ENCODE measurements at regions not wholly inside any gene's neighbourhood (a gene's known extent, or its start where the extent isn't known, plus 50 kb on each side); places are given as distances from the start of the nearest gene placed in this dataset.

DNA sequence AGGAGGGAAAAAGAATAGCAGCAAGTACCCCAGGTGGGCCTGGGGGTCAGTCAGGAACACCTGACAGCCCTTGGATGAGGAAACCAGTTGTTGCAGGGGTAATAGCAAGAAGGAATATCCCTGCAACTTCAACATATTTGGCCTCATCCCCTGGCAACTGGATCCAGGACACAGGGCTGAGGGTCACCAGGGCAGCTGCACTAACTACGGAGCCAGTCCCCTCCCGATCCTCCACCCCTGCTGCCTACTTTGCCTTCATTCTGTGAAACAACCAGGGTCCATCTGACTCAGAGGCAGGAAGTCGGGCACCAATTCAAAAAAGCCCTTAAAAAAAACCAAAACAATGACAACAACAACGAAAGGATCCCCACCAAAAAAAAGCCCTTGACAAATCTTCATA lies 52.9 kb downstream of the FRMPD3 start:
- Histone ChIP-seq H3K27ac (ENCODE audit: control insufficient read depth, insufficient read depth) (no peak overlapping the region), H3K9ac (ENCODE audit: control insufficient read depth, insufficient read depth, low read length) (no peak overlapping the region), H3K36me3 (ENCODE audit: control insufficient read depth in 2 of 2, insufficient read depth in 2 of 2, low read length in 1 of 2) (no peaks in the 10 kb centered on the region), H2AFZ (ENCODE audit: control insufficient read depth, low read depth, low read length) (no peak overlapping the region), H3K4me1 (ENCODE audit: control insufficient read depth, insufficient read depth, low read length) (no peaks in the 10 kb centered on the region), H3K4me3 (no peak overlapping the region), H4K20me1 (ENCODE audit: control insufficient read depth, insufficient read depth) (no peaks in the 10 kb centered on the region), H3K9me3 (replicated peaks; ENCODE audit: control insufficient read depth, insufficient read depth, low read length) (no peaks in the 10 kb centered on the region), H3K79me2 (ENCODE audit: control insufficient read depth, insufficient read depth, low read length) (no peaks in the 10 kb centered on the region), H3K4me2 (ENCODE audit: control insufficient read depth, insufficient read depth) (no peak overlapping the region), H3K27me3 (replicated peaks in 1 of 2; ENCODE audit: control insufficient read depth in 2 of 2, insufficient read depth in 2 of 2, low read length in 1 of 2) (no peaks in the 10 kb centered on the region)
- 36% methylated on average over 4 of the region's 4 CpGs for WGBS (ENCODE audit: insufficient coverage, insufficient replicate concordance, low lambda C conversion rate, missing lambda C conversion rate)
- BruUV-seq (replicated peaks): no TSS peak
- FAIRE-seq: no peak
- ChIA-PET CTCF (no interaction called here), RAD21 (ENCODE audit: unreplicated experiment) (no interaction called here), POLR2A (no interaction called here), SMC1A (ENCODE audit: uncharacterized antibody, unreplicated experiment) (no interaction called here)
- no peak for ATAC-seq
- intact Hi-C loops (cut with micrococcal nuclease; ENCODE audit: unreplicated experiment) (no loop called here), in situ Hi-C loops (cut with MboI) (no loop called here)
- no peak for DNase-seq (ENCODE audit: low read depth, low spot score)
- TF ChIP-seq PML (IDR thresholded peaks at IDR 0.05; ENCODE audit: low read length) (no peak), JUND (IDR thresholded peaks at IDR 0.05; ENCODE audit: low read depth, low read length) (no peak), NR2F1 (conservative IDR thresholded peaks at IDR 0.05) (no peak), TAF1 (IDR thresholded peaks at IDR 0.05; ENCODE audit: borderline replicate concordance, low read depth, low read length) (no peak), E2F4 (IDR thresholded peaks at IDR 0.05; ENCODE audit: low read depth, low read length) (no peak), SPI1 (IDR thresholded peaks at IDR 0.05; ENCODE audit: borderline replicate concordance, insufficient read depth, low read depth, low read length) (no peak), YY1 (IDR thresholded peaks at IDR 0.05; ENCODE audit: low read depth, low read length) (no peak), RBBP5 (conservative IDR thresholded peaks at IDR 0.05) (no peak), MYB (IDR thresholded peaks at IDR 0.05; ENCODE audit: borderline replicate concordance, low read depth, low read length) (no peak), PRDM15 (CRISPR knock-in tag; IDR thresholded peaks at IDR 0.05) (no peak), ZNF24 (IDR thresholded peaks at IDR 0.05) (no peak), RFX5 (IDR thresholded peaks at IDR 0.05; ENCODE audit: low read depth, low read length) (no peak), SREBF2 (IDR thresholded peaks at IDR 0.05; ENCODE audit: low read length) (no peak)
- TF ChIP-seq, protein P1, sequence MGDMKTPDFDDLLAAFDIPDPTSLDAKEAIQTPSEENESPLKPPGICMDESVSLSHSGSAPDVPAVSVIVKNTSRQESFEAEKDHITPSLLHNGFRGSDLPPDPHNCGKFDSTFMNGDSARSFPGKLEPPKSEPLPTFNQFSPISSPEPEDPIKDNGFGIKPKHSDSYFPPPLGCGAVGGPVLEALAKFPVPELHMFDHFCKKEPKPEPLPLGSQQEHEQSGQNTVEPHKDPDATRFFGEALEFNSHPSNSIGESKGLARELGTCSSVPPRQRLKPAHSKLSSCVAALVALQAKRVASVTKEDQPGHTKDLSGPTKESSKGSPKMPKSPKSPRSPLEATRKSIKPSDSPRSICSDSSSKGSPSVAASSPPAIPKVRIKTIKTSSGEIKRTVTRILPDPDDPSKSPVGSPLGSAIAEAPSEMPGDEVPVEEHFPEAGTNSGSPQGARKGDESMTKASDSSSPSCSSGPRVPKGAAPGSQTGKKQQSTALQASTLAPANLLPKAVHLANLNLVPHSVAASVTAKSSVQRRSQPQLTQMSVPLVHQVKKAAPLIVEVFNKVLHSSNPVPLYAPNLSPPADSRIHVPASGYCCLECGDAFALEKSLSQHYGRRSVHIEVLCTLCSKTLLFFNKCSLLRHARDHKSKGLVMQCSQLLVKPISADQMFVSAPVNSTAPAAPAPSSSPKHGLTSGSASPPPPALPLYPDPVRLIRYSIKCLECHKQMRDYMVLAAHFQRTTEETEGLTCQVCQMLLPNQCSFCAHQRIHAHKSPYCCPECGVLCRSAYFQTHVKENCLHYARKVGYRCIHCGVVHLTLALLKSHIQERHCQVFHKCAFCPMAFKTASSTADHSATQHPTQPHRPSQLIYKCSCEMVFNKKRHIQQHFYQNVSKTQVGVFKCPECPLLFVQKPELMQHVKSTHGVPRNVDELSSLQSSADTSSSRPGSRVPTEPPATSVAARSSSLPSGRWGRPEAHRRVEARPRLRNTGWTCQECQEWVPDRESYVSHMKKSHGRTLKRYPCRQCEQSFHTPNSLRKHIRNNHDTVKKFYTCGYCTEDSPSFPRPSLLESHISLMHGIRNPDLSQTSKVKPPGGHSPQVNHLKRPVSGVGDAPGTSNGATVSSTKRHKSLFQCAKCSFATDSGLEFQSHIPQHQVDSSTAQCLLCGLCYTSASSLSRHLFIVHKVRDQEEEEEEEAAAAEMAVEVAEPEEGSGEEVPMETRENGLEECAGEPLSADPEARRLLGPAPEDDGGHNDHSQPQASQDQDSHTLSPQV (IDR thresholded peaks at IDR 0.05): no peak
